ENCODE measurements at regions not wholly inside any gene's neighbourhood (a gene's known extent, or its start where the extent isn't known, plus 50 kb on each side); places are given as distances from the start of the nearest gene placed in this dataset.

- no peak for DNase-seq
Measured at GRCh38 chr4:59925290-59925689, 1274.8 kb upstream of the ADGRL3 start.

- no peak for DNase-seq
Measured at GRCh38 chr4:59936566-59936965, 1263.6 kb upstream of the ADGRL3 start.

- DNase-seq: no peak
Measured at GRCh38 chr4:59938166-59938565, 1262.0 kb upstream of the ADGRL3 start.

- no peak for DNase-seq
Measured at GRCh38 chr4:59945277-59945676, 1254.8 kb upstream of the ADGRL3 start.

GRCh38 chr4:59945716-59946115, 1254.4 kb upstream of the ADGRL3 start:
- no peak for DNase-seq

- no peak for DNase-seq
Measured at GRCh38 chr4:59956366-59956765, 1243.8 kb upstream of the ADGRL3 start.

GRCh38 chr4:59960143-59960542, 1240.0 kb upstream of the ADGRL3 start:
- DNase-seq: no peak

- no peak for DNase-seq
Measured at GRCh38 chr4:59966758-59967157, 1233.4 kb upstream of the ADGRL3 start.

GRCh38 chr4:59968796-59969195, 1231.3 kb upstream of the ADGRL3 start:
- DNase-seq: no peak

GRCh38 chr4:59969909-59970308, 1230.2 kb upstream of the ADGRL3 start:
- DNase-seq: no peak

- DNase-seq: no peak
Measured at GRCh38 chr4:59971952-59972351, 1228.2 kb upstream of the ADGRL3 start.

- no peak for DNase-seq
Measured at GRCh38 chr4:59973492-59973891, 1226.6 kb upstream of the ADGRL3 start.

GRCh38 chr4:59979061-59979460, 1221.1 kb upstream of the ADGRL3 start:
- no peak for DNase-seq

GRCh38 chr4:59983852-59984251, 1216.3 kb upstream of the ADGRL3 start:
- DNase-seq: no peak

GRCh38 chr4:59987289-59987688, 1212.8 kb upstream of the ADGRL3 start:
- DNase-seq: no peak

- DNase-seq: no peak
Measured at GRCh38 chr4:59994118-59994517, 1206.0 kb upstream of the ADGRL3 start.

GRCh38 chr4:60002603-60003337, 1197.4 kb upstream of the ADGRL3 start:
- no peak for DNase-seq

GRCh38 chr4:60013464-60014184, 1186.5 kb upstream of the ADGRL3 start:
- no peak for DNase-seq

- DNase-seq: no peak
Measured at GRCh38 chr4:60016971-60017370, 1183.2 kb upstream of the ADGRL3 start.

GRCh38 chr4:60019180-60019579, 1180.9 kb upstream of the ADGRL3 start:
- DNase-seq: no peak

- no peak for DNase-seq
Measured at GRCh38 chr4:60019946-60020345, 1180.2 kb upstream of the ADGRL3 start.

GRCh38 chr4:60020389-60020788, 1179.7 kb upstream of the ADGRL3 start:
- DNase-seq: no peak

- no peak for DNase-seq
Measured at GRCh38 chr4:60033826-60034225, 1166.3 kb upstream of the ADGRL3 start.

GRCh38 chr4:60034361-60034760, 1165.8 kb upstream of the ADGRL3 start:
- DNase-seq: no peak

GRCh38 chr4:60039908-60040307, 1160.2 kb upstream of the ADGRL3 start:
- DNase-seq: no peak

Measured in suppressor macrophage treated with lipopolysaccharide for 1 hour (primary cell).